Esophagus (tissue), 2 donors: ENCODE measurements at regions not wholly inside any gene's neighbourhood (a gene's known extent, or its start where the extent isn't known, plus 50 kb on each side); places are given as distances from the start of the nearest gene placed in this dataset.

ENCODE experiments used
- H3K27ac ChIP-seq, 2 donors: one replicate each; pipeline ENCODE4 v1.5.1; 2013; ENCODE audit warnings: low read depth in 2 of 2, mild to moderate bottlenecking in 2 of 2, inconsistent platforms in 1 of 2, low read length in 1 of 2, moderate library complexity in 1 of 2
- H3K27me3 ChIP-seq, 2 donors: one replicate each; pipeline ENCODE4 v1.6.1; 2013; ENCODE audit warnings: low read length in 2 of 2, control low read depth in 1 of 2, mild to moderate bottlenecking in 1 of 2; ENCODE audit not compliant: insufficient read depth in 2 of 2, control insufficient read depth in 1 of 2
- H3K36me3 ChIP-seq, 2 donors: one replicate each; pipeline ENCODE4 v1.6.1; 2013; ENCODE audit warnings: low read length in 1 of 2; ENCODE audit not compliant: control insufficient read depth in 2 of 2, insufficient read depth in 2 of 2
- H3K4me1 ChIP-seq, 2 donors: one replicate each; pipeline ENCODE4 v1.6.1; 2013; ENCODE audit warnings: low read length in 1 of 2; ENCODE audit not compliant: control insufficient read depth in 2 of 2, insufficient read depth in 2 of 2
- H3K4me3 ChIP-seq, 2 donors: one replicate each; pipeline ENCODE4 v1.5.1; 2013; ENCODE audit warnings: low read length in 2 of 2, mild to moderate bottlenecking in 2 of 2, low read depth in 1 of 2, moderate library complexity in 1 of 2
- H3K9me3 ChIP-seq, 2 donors: one replicate each; pipeline ENCODE4 v1.6.1; 2013; ENCODE audit warnings: mild to moderate bottlenecking in 2 of 2, low read depth in 1 of 2, low read length in 1 of 2, moderate library complexity in 1 of 2; ENCODE audit not compliant: control insufficient read depth in 2 of 2, insufficient read depth in 1 of 2
- WGBS, 2 donors: extraction: QIAGEN DNeasy Blood & Tissue Kit; methylation state at CpG; one replicate each; pipeline ENCODE4 v1.1.7; 2013; 5-methylcytosine and 5-hydroxymethylcytosine counted together
- donor health status: healthy with polysubstance abuse.
- donor health status: Bipolar disorder and iron deficiency.

- H3K9me3 ChIP-seq, result peaks cover 0 to 2% of the 10 kb centered on the region in 2 donors
- H3K4me3 ChIP-seq, result no peak overlapping the region
- no peaks in the 10 kb centered on the region for H3K36me3 ChIP-seq
- WGBS, 2 donors, result 36 to 46% methylated on average over 5 of the region's 5 CpGs
- no peak overlapping the region for H3K27ac ChIP-seq
- H3K4me1 ChIP-seq, result peaks cover 0 to 1% of the 10 kb centered on the region in 2 donors
- no peaks in the 10 kb centered on the region for H3K27me3 ChIP-seq
Observed at GRCh38 chr16:65786916-65787315, 579.6 kb upstream of the CDH5 start.

- 70 to 72% methylated on average over 7 of the region's 7 CpGs for WGBS, 2 donors
Observed at GRCh38 chr16:65783709-65784474, 582.6 kb upstream of the CDH5 start.

GRCh38 chr16:65782611-65783600 lies 583.6 kb upstream of the CDH5 start:
- no peaks in the 10 kb centered on the region for H3K27me3 ChIP-seq
- no peaks in the 10 kb centered on the region for H3K36me3 ChIP-seq
- H3K4me3 ChIP-seq, result no peak overlapping the region
- no peaks in the 10 kb centered on the region for H3K9me3 ChIP-seq
- WGBS, 2 donors, result 36 to 55% methylated on average over 13 of the region's 13 CpGs
- peaks cover 0 to 1% of the 10 kb centered on the region in 2 donors for H3K4me1 ChIP-seq
- no peak overlapping the region for H3K27ac ChIP-seq

More at GRCh38 chr16:65783709-65784474, 582.6 kb upstream of the CDH5 start:
- Histone ChIP-seq H3K27me3 (no peaks in the 10 kb centered on the region), H3K36me3 (no peaks in the 10 kb centered on the region), H3K4me3 (no peak overlapping the region), H3K4me1 (peaks cover 0 to 1% of the 10 kb centered on the region in 2 donors), H3K9me3 (no peaks in the 10 kb centered on the region), H3K27ac (no peak overlapping the region)

GRCh38 chr16:65781855-65782254 lies 584.6 kb upstream of the CDH5 start:
- no peaks in the 10 kb centered on the region for H3K27me3 ChIP-seq
- H3K4me3 ChIP-seq, result no peak overlapping the region
- peaks cover 0 to 1% of the 10 kb centered on the region in 2 donors for H3K4me1 ChIP-seq
- H3K9me3 ChIP-seq, result no peaks in the 10 kb centered on the region
- no peaks in the 10 kb centered on the region for H3K36me3 ChIP-seq
- no peak overlapping the region for H3K27ac ChIP-seq

GRCh38 chr16:65781363-65781762 lies 585.1 kb upstream of the CDH5 start:
- Histone ChIP-seq H3K9me3 (no peaks in the 10 kb centered on the region), H3K27me3 (no peaks in the 10 kb centered on the region), H3K36me3 (no peaks in the 10 kb centered on the region), H3K4me1 (peaks cover 0 to 1% of the 10 kb centered on the region in 2 donors), H3K4me3 (no peak overlapping the region), H3K27ac (no peak overlapping the region)
- 77 to 84% methylated on average over 1 of the region's 1 CpG for WGBS, 2 donors

- H3K27me3 ChIP-seq, result no peaks in the 10 kb centered on the region
- no peaks in the 10 kb centered on the region for H3K4me1 ChIP-seq
- H3K36me3 ChIP-seq, result no peaks in the 10 kb centered on the region
- H3K4me3 ChIP-seq, result no peak overlapping the region
- H3K27ac ChIP-seq, result no peak overlapping the region
- H3K9me3 ChIP-seq, result no peaks in the 10 kb centered on the region
- 82 to 83% methylated on average over 7 of the region's 7 CpGs for WGBS, 2 donors
Observed at GRCh38 chr16:65779201-65779600, 587.3 kb upstream of the CDH5 start.

- Histone ChIP-seq H3K9me3 (no peaks in the 10 kb centered on the region), H3K4me3 (no peak overlapping the region), H3K4me1 (no peaks in the 10 kb centered on the region), H3K36me3 (no peaks in the 10 kb centered on the region), H3K27me3 (no peaks in the 10 kb centered on the region), H3K27ac (no peak overlapping the region)
- 73 to 89% methylated on average over 2 of the region's 2 CpGs for WGBS, 2 donors
Observed at GRCh38 chr16:65776639-65777183, 589.8 kb upstream of the CDH5 start.

- Histone ChIP-seq H3K9me3 (peaks cover 0 to 2% of the 10 kb centered on the region in 2 donors), H3K4me3 (no peak overlapping the region), H3K27ac (no peak overlapping the region), H3K4me1 (no peaks in the 10 kb centered on the region), H3K36me3 (no peaks in the 10 kb centered on the region), H3K27me3 (no peaks in the 10 kb centered on the region)
- 53 to 61% methylated on average over 4 of the region's 4 CpGs for WGBS, 2 donors
Observed at GRCh38 chr16:65775829-65776228, 590.7 kb upstream of the CDH5 start.

GRCh38 chr16:65774350-65774749 lies 592.1 kb upstream of the CDH5 start:
- WGBS, 2 donors, result 74 to 75% methylated on average over 3 of the region's 3 CpGs
- Histone ChIP-seq H3K36me3 (no peaks in the 10 kb centered on the region), H3K4me1 (no peaks in the 10 kb centered on the region), H3K27ac (no peak overlapping the region), H3K27me3 (no peaks in the 10 kb centered on the region), H3K4me3 (no peak overlapping the region), H3K9me3 (peaks cover 0 to 4% of the 10 kb centered on the region in 2 donors)
